Dedifferentiated amniotic fluid mesenchymal stem cell (primary cell): ENCODE measurements at regions not wholly inside any gene's neighbourhood (a gene's known extent, or its start where the extent isn't known, plus 50 kb on each side); places are given as distances from the start of the nearest gene placed in this dataset.

Experiments
- DNase-seq: peaks from one replicate; pipeline ENCODE4 v3.0.0-alpha.2; 2016; ENCODE audit errors: extremely low spot score

GRCh38 chr20:24181151-24181550, 192.6 kb upstream of the GGTLC1 start:
- no peak for DNase-seq

DNA sequence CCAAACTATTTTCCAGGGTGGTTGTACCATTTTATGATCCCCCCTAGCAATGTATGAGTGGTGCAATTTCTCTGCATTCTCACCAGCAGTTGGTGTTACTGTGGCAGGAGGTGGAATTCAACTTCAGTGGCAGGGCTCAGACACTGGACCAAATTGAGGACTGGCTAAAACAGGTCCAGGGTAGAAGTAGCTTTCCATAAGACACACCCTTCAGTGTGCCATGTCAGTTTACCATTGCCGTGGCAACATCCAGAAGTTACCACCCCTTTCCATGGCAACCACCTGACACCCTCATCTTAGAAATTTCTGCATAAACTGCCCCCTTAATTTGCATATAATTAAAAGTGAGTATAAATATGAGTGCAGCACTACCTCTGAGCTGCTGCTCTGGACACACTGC, 180.7 kb upstream of the GGTLC1 start:
- DNase-seq, result no peak

GRCh38 chr20:24166412-24166811, 177.8 kb upstream of the GGTLC1 start:
- DNase-seq, result no peak

GRCh38 chr20:24166123-24166381, 177.5 kb upstream of the GGTLC1 start:
- no peak for DNase-seq

DNA sequence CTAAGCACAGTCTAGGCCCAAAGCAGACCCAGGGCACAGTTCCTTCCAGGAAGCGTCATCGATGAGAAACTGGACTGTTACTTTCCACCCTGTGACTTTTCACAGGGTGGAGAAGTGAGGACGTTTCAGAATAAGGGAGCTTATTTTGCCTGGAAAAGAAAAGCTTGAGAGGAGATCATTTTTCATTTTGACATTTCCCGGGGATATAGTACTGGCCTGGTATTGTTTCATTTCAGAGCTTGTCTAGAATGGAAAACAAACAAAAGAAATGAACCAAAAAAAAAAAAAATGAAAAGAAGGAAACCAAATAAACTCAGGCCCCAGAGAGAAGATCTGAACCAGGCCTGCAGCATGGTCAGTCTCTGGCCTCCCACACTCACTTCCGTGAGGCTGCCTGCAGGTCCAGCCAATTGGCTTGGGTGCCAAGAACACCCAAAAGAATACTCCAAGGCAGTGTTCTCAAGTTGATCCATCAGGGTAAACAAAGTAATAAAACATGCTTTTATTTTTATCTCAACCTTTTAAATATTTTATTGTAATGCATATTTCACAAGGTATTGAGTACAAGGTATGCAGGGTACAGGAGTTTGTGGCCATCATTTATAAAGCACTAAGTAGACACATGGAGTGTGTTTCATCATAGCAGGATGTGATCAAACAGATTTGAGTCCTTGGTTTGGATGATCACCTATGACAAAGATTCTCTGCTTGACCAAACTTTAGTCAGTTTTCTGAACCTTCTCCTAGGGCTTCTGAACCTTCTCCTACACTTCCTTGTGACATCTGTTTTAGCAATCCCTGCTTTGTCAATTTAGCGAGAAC, 176.9 kb upstream of the GGTLC1 start:
- no peak for DNase-seq

- no peak for DNase-seq
These were observed 175.8 kb upstream of the GGTLC1 start for GRCh38 chr20:24164360-24164759.

- no peak for DNase-seq
These were observed 174.9 kb upstream of the GGTLC1 start for GRCh38 chr20:24163506-24163905.

- DNase-seq, result peak; percentile 52
These were observed 172.1 kb upstream of the GGTLC1 start for GRCh38 chr20:24160563-24161281.

DNA sequence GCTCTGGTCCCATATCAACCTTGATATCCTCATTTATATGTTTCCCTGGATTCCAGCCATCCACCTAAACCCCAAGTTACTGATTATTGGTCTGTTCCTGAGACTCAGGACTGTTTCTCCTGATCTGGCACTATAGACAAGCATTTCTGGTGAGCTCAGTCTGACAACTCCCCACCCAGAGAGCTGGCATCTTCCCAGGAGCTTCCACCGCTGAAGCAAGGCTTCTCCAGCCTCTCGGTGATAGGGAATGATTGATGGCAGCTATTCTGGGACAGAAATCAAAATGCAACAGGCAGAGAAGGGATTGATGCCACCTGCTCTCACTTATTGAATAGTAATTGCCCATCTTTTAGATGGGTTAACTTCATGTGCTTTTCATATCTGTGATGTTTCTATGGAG, 169.7 kb upstream of the GGTLC1 start:
- DNase-seq, result no peak

DNA sequence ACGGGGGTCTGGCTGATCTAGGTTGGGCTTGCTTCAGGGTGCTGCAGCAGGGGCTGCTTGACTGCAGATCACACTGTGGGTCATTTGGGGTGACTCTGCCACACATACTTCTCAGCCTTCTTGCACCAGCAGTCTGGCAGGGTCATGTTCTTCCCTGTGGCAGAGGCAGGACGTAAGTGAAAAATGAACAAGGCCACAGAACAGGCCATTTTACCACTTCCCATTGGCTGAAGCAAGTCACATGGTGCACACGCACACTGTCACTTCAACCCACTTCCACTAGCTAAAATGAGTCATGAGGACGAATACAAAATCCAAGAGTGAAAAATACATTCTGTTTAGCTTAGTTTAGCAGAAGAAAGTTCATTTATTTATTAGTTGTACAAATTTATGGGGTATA, 168.6 kb upstream of the GGTLC1 start:
- DNase-seq, result no peak

- DNase-seq, result no peak
These were observed 164.8 kb upstream of the GGTLC1 start for GRCh38 chr20:24153101-24154040.

DNA sequence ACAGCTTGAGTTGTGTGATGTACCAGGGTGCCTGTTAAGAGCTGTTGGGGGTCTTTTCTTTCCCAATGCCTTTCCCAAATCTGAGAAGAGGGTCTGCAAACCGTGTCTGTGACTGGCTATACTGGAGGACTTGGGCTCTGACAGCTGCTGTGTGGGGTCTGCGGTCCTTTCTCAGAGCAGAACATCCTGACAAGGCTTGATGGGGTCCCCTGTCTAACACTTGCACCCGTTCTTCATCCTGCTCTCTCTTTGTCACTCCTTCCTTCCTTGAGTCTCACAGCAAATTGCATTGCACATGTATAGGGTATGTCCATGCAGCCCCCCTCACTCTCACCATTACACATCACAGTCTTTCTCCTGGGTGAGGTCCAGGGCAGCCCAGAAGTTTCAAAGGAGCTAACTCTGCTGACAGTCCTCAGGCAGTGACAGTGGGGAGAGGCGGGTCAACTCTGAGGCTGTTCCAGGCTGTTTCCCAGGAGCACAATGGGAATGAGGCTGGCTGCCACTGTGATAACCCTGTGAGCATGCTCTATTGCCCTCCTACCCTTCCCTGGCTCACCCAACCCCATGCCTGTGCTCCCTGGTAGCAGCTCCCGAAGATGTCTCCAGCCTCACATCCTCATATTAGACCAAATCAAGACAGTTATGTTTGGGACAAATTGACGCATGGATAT, 163.2 kb upstream of the GGTLC1 start:
- no peak for DNase-seq

DNA sequence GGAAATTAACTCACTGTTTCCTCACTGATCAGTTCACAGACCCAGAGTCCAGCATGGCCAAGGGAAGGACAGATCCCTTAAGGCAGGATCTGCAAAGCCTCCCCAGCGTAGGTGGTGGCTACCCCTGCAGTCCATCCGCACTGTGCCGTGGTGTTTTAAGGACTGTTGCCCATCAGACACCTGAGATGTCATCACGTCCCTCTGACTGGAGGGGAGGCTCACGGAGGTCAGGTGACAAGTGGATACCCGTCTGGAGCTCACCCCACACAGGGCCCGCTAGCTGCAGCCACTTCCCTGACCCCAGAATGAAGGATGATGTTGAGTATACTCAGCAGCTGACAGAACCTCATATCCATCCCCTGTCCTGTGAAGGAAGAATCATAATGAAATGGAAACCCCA, 161.8 kb upstream of the GGTLC1 start:
- DNase-seq, result no peak

GRCh38 chr20:24149881-24150307, 161.3 kb upstream of the GGTLC1 start:
- no peak for DNase-seq

DNA sequence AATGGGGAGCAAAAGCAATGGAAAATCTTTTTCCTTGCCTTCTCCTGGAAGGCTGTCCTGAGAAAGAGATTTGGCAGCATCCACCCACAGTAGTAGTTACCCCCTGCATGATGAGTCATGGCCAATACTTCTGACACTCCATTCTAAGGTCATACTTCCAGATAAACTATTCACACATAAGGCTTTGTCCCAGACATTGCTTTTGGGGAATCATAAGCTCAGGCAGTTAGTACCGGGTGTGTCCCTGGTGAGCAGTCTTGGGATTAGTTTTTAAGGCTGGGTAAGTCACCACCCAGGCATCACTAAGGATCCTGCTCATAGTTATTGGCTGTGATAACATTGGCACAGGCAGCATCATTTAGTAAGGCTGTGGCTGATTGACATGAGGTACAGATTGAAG, 160.6 kb upstream of the GGTLC1 start:
- no peak for DNase-seq

DNA sequence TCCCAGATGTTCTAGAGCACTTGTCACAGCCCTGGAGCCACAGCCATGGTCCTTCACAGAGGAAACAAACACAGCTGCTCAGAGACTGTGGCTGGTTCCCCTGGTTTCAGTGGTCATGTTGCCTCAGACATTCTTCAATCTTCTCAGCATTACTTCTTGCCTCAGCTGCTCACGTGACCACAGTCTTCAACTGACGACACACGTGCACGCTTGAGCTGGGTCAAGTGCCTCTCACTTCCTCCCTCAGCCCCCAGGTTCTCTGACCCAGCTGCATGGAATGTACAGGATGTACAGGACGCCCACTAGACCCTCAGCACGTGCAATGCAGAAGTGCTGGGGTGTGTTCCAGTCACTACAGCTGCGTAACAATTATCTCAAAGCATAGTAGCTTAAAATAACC, 159.8 kb upstream of the GGTLC1 start:
- no peak for DNase-seq

DNA sequence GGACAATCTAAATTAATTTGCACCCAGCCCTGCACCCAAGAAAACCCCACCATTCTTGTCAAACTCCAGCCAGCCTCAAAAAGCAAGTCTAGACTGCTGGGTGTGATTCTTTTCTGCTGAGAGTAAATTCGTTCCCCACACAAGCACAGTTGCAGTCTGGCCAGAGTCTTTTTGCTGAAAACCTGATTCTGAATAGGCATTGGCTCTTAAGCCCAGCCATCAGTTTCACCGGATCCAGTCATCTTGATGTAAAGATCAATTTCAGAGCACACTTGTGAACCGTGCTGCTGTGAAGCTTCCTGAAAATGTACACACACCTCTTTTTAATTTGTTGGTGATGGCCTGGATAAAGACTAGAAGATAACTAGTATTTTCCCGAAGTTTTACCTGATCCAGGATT, 159.4 kb upstream of the GGTLC1 start:
- DNase-seq, result no peak

DNA sequence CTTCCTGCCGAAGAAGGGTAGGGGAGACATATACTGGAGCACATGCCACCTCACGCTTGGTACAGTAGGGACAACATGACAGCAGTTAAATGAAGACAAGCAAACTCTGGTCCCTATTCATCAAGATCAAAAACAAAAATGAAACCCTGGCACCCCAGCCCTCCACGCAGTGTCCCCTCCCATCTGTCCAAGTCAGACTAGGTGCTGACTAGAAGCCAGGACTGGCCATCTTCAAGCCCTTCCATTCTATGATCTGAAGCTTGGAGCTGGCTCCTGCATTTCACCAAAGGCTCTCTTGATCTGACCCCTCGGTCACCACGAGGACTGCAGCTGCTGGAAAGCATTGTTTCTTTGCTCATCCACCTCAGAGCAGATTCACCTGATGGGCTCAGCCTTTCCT, 158.9 kb upstream of the GGTLC1 start:
- no peak for DNase-seq

- DNase-seq, result no peak
These were observed 157.7 kb upstream of the GGTLC1 start for GRCh38 chr20:24146231-24146634.

GRCh38 chr20:24144371-24144770, 155.8 kb upstream of the GGTLC1 start:
- DNase-seq, result no peak

DNA sequence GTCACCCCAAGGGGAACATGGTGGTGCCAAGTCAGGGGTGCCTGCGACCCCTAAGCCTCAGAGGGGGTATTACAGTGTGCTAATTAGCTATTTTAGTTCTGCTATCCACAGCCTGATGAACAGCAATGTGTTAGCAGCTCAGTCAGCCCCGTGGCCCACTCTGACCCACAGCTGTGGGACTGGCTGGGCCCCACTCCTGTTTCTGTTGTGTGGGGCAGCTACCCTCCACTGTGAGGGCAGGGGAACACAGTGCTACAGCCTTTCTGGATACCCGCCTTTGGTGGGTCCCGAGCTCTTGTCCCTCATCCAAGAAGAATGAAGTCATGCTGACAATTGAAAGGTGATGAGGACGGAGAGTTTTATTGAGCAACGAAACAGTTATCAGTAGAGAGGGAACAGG, 152.5 kb upstream of the GGTLC1 start:
- no peak for DNase-seq

GRCh38 chr20:24139846-24140245, 151.3 kb upstream of the GGTLC1 start:
- no peak for DNase-seq
